NCI-H1930 (cell line): ENCODE measurements at regions not wholly inside any gene's neighbourhood (a gene's known extent, or its start where the extent isn't known, plus 50 kb on each side); places are given as distances from the start of the nearest gene placed in this dataset.
"Not testable (repeated sequence)": the region's sequence is repeated elsewhere in the genome, so short reads cannot be mapped to it uniquely, and the experiment has no call there.

ENCODE experiments used
- DNase-seq, 2 experiments: peaks; one replicate each; lab custom pipeline; 2025; lab: John Stamatoyannopoulos, UW

DNA sequence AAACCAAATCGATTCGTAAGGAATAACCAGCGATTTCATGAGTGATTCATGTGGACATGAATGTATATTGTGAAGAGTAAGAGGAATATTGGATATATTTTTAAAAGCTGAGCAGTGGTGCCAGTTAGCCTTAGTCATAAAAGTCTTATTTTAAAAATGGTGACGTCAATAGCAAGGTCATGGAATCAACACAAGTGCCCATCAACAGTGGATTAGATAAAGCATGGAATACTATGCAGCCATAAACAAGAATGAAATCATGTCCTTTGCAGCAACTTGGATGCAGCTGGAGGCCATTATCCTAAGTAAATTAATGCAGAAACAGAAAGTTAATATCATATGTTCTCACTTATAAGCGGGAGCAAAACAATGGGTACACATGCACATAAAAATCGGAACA is 89.0 kb upstream of the STOX2 start:
- no peak for DNase-seq

- no peak for DNase-seq
Observed at GRCh38 chr4:183816882-183817509, 88.1 kb upstream of the STOX2 start.

DNA sequence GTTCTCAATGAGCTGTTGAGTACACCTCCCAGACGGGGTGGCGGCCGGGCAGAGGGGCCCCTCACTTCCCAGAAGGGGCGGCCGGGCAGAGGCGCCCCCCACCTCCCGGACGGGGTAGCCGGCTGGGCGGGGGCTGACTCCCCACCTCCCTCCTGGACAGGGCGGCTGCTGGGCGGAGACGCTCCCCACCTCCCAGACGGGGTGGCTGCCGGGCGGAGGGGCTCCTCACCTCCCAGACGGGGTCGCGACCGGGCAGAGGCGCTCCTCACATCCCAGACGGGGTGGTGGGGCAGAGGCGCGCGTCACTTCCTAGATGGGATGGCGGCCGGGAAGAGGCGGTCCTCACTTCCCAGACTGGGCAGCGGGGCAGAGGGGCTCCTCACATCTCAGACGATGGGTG is 86.5 kb upstream of the STOX2 start:
- not testable (repeated sequence) for DNase-seq

GRCh38 chr4:183821076-183821853 is 83.8 kb upstream of the STOX2 start:
- DNase-seq: no peak

DNA sequence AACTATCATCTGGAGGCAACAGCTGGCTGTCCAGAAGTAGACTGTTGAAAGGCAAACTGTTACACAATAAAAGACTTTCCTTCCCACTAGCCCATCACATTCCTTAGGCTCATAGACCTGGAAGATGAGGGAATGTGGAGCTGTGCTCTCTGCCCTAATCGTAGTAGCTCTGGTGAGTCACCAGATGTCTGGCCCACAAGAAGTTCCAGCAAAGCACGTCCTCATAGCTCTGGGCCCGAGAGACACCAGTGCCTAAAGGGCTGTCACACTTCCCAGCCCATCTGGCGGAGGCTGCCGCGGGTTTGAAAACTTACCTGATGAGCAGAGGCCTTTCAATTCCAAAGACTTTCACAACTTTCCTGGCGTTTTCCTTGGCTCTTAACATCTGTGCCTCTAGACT is 81.7 kb upstream of the STOX2 start:
- no peak for DNase-seq

- DNase-seq: no peak
Observed at GRCh38 chr4:183825346-183825745, 79.8 kb upstream of the STOX2 start.

DNA sequence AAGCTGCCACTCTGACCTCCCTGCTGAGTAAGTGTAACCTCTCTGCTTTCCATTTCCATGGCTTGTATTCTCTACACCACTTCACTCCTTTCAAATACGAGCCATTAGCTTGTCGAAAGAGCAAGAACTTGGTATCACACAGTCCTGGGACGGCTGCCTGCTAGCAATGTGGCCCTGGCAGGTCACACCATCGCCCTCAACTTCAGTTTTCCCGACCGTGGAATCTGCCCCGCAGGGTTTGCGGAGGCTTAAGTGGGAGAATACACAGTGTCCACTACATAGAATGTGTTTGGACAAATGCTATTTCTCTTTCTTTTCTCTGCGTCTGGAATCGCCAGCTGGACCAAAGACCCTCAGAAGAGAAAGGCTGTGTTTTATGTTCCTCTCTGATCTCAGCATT is 78.6 kb upstream of the STOX2 start:
- no peak for DNase-seq

DNA sequence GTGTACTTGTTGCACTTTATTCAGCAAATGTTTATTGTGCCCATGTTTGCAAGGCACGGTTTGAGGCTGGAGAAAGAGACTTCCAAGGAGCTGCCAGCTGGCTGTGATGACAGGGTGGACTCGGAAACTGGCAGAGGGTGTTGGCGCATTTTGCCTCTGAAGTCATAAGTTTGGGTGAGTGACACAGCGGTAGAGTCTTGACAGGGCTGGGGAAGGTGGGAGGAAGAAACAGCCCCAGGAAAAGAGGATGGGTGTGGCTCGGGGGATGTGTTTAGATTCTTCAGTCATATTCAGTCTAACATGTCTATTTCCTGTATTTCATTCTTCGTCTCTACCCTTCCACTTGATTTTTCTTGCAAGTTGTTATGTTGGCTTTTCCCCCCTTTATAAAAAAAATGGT is 77.0 kb upstream of the STOX2 start:
- DNase-seq: no peak

- no peak for DNase-seq
Observed at GRCh38 chr4:183828839-183829238, 76.3 kb upstream of the STOX2 start.

DNA sequence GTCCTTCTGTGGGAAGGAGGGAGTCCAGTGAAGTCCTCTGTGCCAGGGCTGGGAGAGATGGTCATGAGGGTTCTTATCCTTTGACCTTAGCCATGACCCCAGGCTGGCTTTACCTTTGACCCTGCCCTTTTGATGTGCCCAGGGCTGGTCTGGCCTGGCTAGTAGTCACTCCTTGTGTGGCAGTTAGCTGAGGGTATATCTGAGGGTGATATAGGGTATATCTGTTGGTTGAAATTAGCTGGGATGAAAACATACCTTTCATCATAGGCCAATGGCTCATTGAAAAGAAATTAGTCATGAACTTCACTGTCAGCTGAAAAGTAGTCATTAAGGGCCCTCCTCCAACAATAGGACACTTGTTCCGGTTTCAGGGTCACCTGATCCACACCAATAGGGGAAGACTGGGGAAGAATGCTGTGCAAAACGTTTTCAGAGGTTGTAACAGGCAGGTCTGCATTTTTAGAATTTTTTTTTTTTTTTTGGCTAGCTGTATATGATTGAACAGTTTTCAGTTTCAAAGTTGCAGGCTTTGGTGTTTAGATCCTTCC is 74.6 kb upstream of the STOX2 start:
- no peak for DNase-seq

GRCh38 chr4:183831026-183831446 is 74.1 kb upstream of the STOX2 start:
- DNase-seq: no peak

DNA sequence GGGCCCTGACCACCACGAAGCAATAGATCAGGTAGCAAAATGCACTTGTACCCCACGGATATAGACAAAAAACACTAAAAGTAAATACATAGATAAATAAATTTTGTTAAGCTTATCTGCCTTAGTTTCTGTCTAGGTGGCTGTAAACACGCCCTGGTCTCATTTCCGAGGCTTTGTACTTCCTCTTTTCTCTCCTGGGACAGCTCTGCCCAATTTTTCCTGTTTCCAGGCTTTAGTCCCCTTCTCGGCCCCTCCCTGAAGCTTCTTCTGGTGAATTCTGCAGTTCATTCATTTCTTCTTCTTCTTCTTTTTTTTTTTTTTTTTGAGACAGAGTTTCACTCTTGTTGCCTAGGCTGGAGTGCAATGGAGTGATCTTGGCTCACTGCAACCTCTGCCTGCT is 73.4 kb upstream of the STOX2 start:
- no peak for DNase-seq

GRCh38 chr4:183832776-183833450 is 72.2 kb upstream of the STOX2 start:
- no peak for DNase-seq

- DNase-seq: no peak
Observed at GRCh38 chr4:183834252-183834651, 70.9 kb upstream of the STOX2 start.

DNA sequence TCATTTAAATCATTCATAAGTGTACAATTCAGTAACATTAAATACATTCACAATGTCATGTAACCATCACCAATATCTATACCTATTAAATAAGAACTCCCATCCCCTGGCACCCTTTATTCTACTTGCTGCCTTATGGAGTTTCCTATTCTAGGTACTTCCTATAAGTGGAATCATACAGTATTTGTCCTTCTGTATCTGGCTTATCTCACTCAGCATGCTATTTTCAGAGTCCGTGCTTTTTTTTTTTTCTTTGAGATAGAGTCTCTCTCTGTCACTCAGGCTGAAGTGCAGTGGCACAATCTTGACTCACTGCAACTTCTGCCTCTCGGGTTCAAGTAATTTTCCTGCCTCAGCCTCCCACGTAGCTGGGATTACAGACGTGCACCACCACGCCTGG is 67.9 kb upstream of the STOX2 start:
- no peak for DNase-seq

DNA sequence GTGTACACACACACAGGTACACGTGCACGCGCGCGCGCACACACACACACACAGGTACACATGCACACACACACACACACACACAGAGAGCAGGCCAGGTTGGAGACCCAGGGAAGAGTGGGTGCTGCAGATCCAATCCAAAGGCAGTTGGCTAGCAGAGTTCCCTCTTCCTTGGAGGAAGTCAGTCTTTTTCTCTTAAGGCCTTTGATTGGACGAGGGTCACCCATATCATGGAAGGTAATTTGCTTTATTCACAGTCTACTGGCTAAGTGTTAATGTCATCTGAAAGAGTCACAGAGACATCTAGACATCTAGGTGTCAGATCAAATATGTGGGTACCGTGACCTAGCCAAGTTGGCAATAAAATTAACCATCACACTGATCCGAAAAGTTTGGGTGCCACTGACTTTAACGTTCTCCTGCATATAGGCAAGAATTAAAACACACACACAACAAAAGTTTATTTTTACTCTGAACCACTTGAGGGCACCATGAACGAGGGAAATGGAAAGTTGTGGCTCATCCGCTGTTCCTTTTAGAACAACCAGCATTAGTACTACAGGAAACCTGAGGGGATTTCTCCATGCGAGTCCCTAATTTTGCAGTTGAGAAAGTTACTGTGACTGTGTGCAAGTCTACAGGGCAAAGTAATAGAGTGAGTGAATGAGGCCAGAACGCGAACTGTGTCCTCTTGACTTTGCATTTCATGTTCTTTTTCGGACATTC is 66.0 kb upstream of the STOX2 start:
- DNase-seq: no peak

DNA sequence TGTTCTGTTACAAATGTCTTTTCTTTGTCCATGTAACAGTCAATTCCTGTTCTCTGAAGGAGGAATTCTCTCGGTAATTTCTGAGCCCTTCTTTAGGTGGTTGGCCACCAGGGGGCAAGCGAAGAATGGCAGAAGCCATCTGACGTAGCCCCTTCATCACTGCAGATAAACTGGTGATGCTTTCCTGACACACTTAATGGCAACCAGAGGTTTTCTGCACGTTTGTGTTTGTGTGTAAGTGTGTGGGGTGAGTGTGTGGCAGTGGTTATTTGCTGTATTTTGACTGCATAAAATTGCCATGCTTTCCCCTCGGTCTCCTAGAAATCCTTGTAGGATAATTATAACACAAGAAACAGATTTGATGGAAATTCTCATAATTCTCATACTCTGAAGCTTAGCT is 64.8 kb upstream of the STOX2 start:
- DNase-seq: peak; percentile 37 to 56

DNA sequence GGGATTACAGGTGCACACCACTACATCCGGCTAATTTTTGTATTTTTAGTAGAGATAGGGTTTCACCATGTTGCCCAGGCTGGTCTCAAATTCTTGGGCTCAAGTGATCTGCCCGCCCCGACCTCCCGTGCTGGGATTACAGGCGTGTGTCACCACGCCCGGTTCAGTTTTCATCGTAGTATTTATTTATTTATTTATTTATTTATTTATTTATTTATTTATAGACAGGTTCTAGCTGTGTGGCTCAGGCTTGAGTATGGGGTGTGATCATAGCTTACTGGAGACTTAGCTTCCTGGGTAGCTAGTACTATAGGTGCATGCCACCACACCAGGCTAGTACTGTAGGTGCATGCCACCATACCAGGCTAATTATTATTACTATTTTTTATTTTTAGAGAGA is 64.1 kb upstream of the STOX2 start:
- DNase-seq: no peak

DNA sequence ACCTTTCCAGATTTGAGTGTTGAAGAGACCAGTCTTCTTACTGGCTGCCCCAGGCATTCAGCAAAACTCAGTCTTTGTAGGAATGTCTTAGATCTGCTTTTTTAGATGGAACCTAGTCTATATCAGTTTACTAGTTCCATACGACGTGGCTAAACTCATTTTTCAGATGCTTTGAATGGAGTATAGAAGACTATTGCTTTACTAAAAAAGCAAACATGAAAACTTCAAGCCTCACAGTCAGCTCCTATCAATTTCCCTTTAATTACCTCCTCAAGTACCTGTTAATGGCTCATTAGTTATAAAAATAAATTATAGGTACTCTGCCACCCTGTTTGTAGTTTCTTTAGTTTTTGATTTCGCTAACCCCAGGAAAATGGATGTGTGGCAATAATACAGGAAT is 63.0 kb upstream of the STOX2 start:
- DNase-seq: no peak

DNA sequence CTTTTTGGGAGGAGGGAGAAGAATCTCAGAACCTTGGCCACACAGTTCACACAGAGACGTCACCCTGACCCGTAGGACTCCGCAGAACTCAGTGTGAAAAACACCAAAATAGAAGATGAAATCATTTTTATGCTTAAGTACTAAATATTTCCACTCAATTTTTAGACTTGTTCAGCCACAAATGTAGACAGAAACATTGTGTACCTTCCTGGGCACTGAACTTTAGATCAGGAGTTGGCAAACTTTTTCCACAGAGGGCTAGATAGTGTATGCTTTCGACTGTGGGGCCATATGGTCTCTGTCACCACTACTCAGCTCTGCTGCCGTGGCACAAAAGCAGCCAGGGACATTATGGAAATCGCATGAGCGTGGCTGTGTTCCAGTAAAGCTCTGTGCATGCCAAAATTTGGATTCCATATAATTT is 61.8 kb upstream of the STOX2 start:
- DNase-seq: no peak

GRCh38 chr4:183846951-183847350 is 58.2 kb upstream of the STOX2 start:
- no peak for DNase-seq

- DNase-seq: no peak
Observed at GRCh38 chr4:183848805-183849204, 56.3 kb upstream of the STOX2 start.
